GM23338 (cell line): ENCODE measurements at regions not wholly inside any gene's neighbourhood (a gene's known extent, or its start where the extent isn't known, plus 50 kb on each side); places are given as distances from the start of the nearest gene placed in this dataset.

Experiments
- CREB1 ChIP-seq: fragments of 250-450 bp; sonication (Bioruptor Pico); IDR thresholded peaks from 2 replicates; pipeline ENCODE4 v1.5.0; 2020; ENCODE audit warnings: low read depth, mild to moderate bottlenecking, moderate library complexity
- CTCF ChIP-seq, 2 experiments: fragments of 200-600 bp in 1 of 2; sonication (generic) in 1 of 2; conservative IDR thresholded peaks; 2 replicates each; pipeline versions ENCODE4 v1.5.1 to v1.6.1; 2016 to 2017; ENCODE audit warnings: antibody characterized with exemption in 2 of 2, low read depth in 2 of 2, mild to moderate bottlenecking in 2 of 2, moderate library complexity in 1 of 2
- EZH2 ChIP-seq: fragments of 200-600 bp; sonication (generic); IDR thresholded peaks from one replicate; pipeline ENCODE4 v1.8.0; 2017; ENCODE audit warnings: antibody characterized with exemption, mild to moderate bottlenecking, low read depth; ENCODE audit not compliant: unreplicated experiment
- EZH2phosphoT487 ChIP-seq: fragments of 200-600 bp; sonication (generic); IDR thresholded peaks from one replicate; pipeline ENCODE4 v1.8.1; 2018; ENCODE audit warnings: antibody characterized with exemption; ENCODE audit not compliant: unreplicated experiment
- POLR2AphosphoS5 ChIP-seq: IDR thresholded peaks from 2 replicates; pipeline ENCODE4 v1.6.1; 2016; ENCODE audit warnings: antibody characterized with exemption, low read depth
- TF ChIP-seq, protein P1 (sequence below): IDR thresholded peaks from one replicate; pipeline ENCODE4 v1.6.1; 2018; ENCODE audit warnings: antibody characterized with exemption; ENCODE audit not compliant: unreplicated experiment
- TF ChIP-seq, protein P2 (sequence below): IDR thresholded peaks from 2 replicates; pipeline ENCODE4 v1.6.1; 2016; ENCODE audit warnings: antibody characterized with exemption

- TF ChIP-seq CTCF (conservative IDR thresholded peaks at IDR 0.05; ENCODE audit: low read depth in 2 of 2): no peak
- no peak for TF ChIP-seq POLR2AphosphoS5
- no peak for TF ChIP-seq EZH2phosphoT487
- no peak for TF ChIP-seq EZH2
- TF ChIP-seq CREB1 (CRISPR knock-in tag): no peak
- TF ChIP-seq, protein P1, sequence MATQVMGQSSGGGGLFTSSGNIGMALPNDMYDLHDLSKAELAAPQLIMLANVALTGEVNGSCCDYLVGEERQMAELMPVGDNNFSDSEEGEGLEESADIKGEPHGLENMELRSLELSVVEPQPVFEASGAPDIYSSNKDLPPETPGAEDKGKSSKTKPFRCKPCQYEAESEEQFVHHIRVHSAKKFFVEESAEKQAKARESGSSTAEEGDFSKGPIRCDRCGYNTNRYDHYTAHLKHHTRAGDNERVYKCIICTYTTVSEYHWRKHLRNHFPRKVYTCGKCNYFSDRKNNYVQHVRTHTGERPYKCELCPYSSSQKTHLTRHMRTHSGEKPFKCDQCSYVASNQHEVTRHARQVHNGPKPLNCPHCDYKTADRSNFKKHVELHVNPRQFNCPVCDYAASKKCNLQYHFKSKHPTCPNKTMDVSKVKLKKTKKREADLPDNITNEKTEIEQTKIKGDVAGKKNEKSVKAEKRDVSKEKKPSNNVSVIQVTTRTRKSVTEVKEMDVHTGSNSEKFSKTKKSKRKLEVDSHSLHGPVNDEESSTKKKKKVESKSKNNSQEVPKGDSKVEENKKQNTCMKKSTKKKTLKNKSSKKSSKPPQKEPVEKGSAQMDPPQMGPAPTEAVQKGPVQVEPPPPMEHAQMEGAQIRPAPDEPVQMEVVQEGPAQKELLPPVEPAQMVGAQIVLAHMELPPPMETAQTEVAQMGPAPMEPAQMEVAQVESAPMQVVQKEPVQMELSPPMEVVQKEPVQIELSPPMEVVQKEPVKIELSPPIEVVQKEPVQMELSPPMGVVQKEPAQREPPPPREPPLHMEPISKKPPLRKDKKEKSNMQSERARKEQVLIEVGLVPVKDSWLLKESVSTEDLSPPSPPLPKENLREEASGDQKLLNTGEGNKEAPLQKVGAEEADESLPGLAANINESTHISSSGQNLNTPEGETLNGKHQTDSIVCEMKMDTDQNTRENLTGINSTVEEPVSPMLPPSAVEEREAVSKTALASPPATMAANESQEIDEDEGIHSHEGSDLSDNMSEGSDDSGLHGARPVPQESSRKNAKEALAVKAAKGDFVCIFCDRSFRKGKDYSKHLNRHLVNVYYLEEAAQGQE: no peak
- TF ChIP-seq, protein P2, sequence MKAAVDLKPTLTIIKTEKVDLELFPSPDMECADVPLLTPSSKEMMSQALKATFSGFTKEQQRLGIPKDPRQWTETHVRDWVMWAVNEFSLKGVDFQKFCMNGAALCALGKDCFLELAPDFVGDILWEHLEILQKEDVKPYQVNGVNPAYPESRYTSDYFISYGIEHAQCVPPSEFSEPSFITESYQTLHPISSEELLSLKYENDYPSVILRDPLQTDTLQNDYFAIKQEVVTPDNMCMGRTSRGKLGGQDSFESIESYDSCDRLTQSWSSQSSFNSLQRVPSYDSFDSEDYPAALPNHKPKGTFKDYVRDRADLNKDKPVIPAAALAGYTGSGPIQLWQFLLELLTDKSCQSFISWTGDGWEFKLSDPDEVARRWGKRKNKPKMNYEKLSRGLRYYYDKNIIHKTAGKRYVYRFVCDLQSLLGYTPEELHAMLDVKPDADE: no peak
These were observed 133.1 kb upstream of the CST7 start for GRCh38 chr20:24815931-24816330.
